A673 (cell line): ENCODE measurements at regions not wholly inside any gene's neighbourhood (a gene's known extent, or its start where the extent isn't known, plus 50 kb on each side); places are given as distances from the start of the nearest gene placed in this dataset.
"Not testable (repeated sequence)": the region's sequence is repeated elsewhere in the genome, so short reads cannot be mapped to it uniquely, and the experiment has no call there.

Source experiments
- BruUV-seq: library from RNA; stranded (reverse); fragments of 400-500 nt; replicated peaks from 2 replicates; lab custom pipeline; 2021; lab: Mats Ljungman, UMichigan
- CTCF ChIA-PET: fragments of 300-600 bp; sonication (Branson Sonifier 250); formaldehyde crosslinking; loops from one replicate; lab custom pipeline; 2022; ENCODE audit warnings: antibody characterized with exemption; lab: Charles Lee
- POLR2A ChIA-PET: fragments of 300-600 bp; sonication (Branson Sonifier 250); formaldehyde crosslinking; loops from one replicate; lab custom pipeline; 2022; ENCODE audit warnings: antibody characterized with exemption; ENCODE audit not compliant: low non-redundant PET; lab: Charles Lee
- DNase-seq: peaks from one replicate; pipeline ENCODE4 v3.0.0-alpha.2; 2015; ENCODE audit warnings: low spot score
- H3K27ac ChIP-seq: fragments of 200-600 bp; sonication (generic); 2 replicates; pipeline ENCODE4 v1.5.1; 2016; ENCODE audit warnings: mixed run types, low read depth, mild to moderate bottlenecking, mixed read lengths, antibody characterized with exemption, low read length; ENCODE audit not compliant: poor library complexity, severe bottlenecking
- H3K27me3 ChIP-seq: fragments of 200-600 bp; sonication (generic); replicated peaks from 2 replicates; pipeline ENCODE4 v1.6.1; 2017; ENCODE audit warnings: mixed run types, low read depth, mild to moderate bottlenecking, mixed read lengths, antibody characterized with exemption, low read length; ENCODE audit not compliant: insufficient read depth, poor library complexity
- H3K36me3 ChIP-seq: fragments of 200-600 bp; sonication (generic); 2 replicates; pipeline ENCODE4 v1.6.1; 2016; ENCODE audit warnings: mixed run types, mild to moderate bottlenecking, mixed read lengths, antibody characterized with exemption, low read length; ENCODE audit not compliant: insufficient read depth, poor library complexity, severe bottlenecking
- H3K4me1 ChIP-seq: fragments of 200-600 bp; sonication (generic); 2 replicates; pipeline ENCODE4 v1.6.1; 2017; ENCODE audit warnings: mixed run types, mild to moderate bottlenecking, mixed read lengths, antibody characterized with exemption, low read length; ENCODE audit not compliant: insufficient read depth, poor library complexity, severe bottlenecking
- H3K4me3 ChIP-seq: fragments of 200-600 bp; sonication (generic); 2 replicates; pipeline ENCODE4 v1.5.1; 2016; ENCODE audit warnings: low read depth, mixed run types, mild to moderate bottlenecking, mixed read lengths, low read length; ENCODE audit not compliant: poor library complexity, severe bottlenecking
- H3K9me3 ChIP-seq: fragments of 200-600 bp; sonication (generic); 2 replicates; pipeline ENCODE4 v1.6.1; 2016; ENCODE audit warnings: mixed run types, low read depth, mild to moderate bottlenecking, mixed read lengths, antibody characterized with exemption, low read length; ENCODE audit not compliant: poor library complexity, severe bottlenecking
- CTCF ChIP-seq: fragments of 300-800, 200-600 bp; sonication (generic); conservative IDR thresholded peaks from 2 replicates; pipeline ENCODE4 v1.5.1; 2017; ENCODE audit warnings: low read depth, mild to moderate bottlenecking, antibody characterized with exemption, low read length, moderate library complexity, mixed read lengths
- EZH2 ChIP-seq: fragments of 200-600 bp; sonication (generic); IDR thresholded peaks from 2 replicates; pipeline ENCODE4 v1.6.1; 2017; ENCODE audit warnings: borderline replicate concordance, low read depth, mild to moderate bottlenecking, mixed read lengths, antibody characterized with exemption, low read length; ENCODE audit not compliant: poor library complexity, severe bottlenecking
- intact Hi-C: fragments of 100-400 bp; cut with micrococcal nuclease; formaldehyde crosslinking; loops from one replicate; pipeline ENCODE4 v1.10.0; 2022; ENCODE audit not compliant: unreplicated experiment

GRCh38 chr18:39134255-39134654 is 1568.7 kb upstream of the CELF4 start:
- POLR2A ChIA-PET: no interaction called here
- BruUV-seq: no TSS peak
- TF ChIP-seq CTCF: no peak
- TF ChIP-seq EZH2: no peak
- intact Hi-C loops: no loop called here
- H3K4me3 ChIP-seq: no peak overlapping the region
- CTCF ChIA-PET: no interaction called here
- no peaks in the 10 kb centered on the region for H3K27me3 ChIP-seq
- H3K4me1 ChIP-seq: no peaks in the 10 kb centered on the region
- H3K27ac ChIP-seq: no peak overlapping the region
- no peaks in the 10 kb centered on the region for H3K9me3 ChIP-seq
- H3K36me3 ChIP-seq: no peaks in the 10 kb centered on the region
- DNase-seq: no peak

- CTCF ChIA-PET, intact Hi-C loops, H3K4me3 ChIP-seq, H3K9me3 ChIP-seq, POLR2A ChIA-PET, H3K36me3 ChIP-seq, H3K27ac ChIP-seq, DNase-seq, H3K27me3 ChIP-seq, BruUV-seq, H3K4me1 ChIP-seq: not testable (repeated sequence)
These were observed 1561.9 kb upstream of the CELF4 start for GRCh38 chr18:39127538-39127937.

GRCh38 chr18:39113790-39114189 is 1548.2 kb upstream of the CELF4 start:
- BruUV-seq: no TSS peak
- H3K27ac ChIP-seq: no peak overlapping the region
- POLR2A ChIA-PET: no interaction called here
- intact Hi-C loops: no loop called here
- H3K4me3 ChIP-seq: no peak overlapping the region
- no peaks in the 10 kb centered on the region for H3K36me3 ChIP-seq
- CTCF ChIA-PET: no interaction called here
- H3K4me1 ChIP-seq: no peaks in the 10 kb centered on the region
- DNase-seq: no peak
- H3K9me3 ChIP-seq: no peaks in the 10 kb centered on the region
- no peak for TF ChIP-seq EZH2
- TF ChIP-seq CTCF: no peak
- no peaks in the 10 kb centered on the region for H3K27me3 ChIP-seq

- Histone ChIP-seq H3K27ac (no peak overlapping the region), H3K36me3 (no peaks in the 10 kb centered on the region), H3K4me3 (no peak overlapping the region), H3K4me1 (no peaks in the 10 kb centered on the region), H3K27me3 (no peaks in the 10 kb centered on the region), H3K9me3 (no peaks in the 10 kb centered on the region)
- no peak for DNase-seq
- no TSS peak for BruUV-seq
- TF ChIP-seq CTCF (no peak), EZH2 (no peak)
- ChIA-PET CTCF (no interaction called here), POLR2A (no interaction called here)
- intact Hi-C loops: loop anchor here (5.0 kb wide), 1 partner anchor 1062 kb away; no protein-coding TSS in a partner anchor
These were observed 1539.5 kb upstream of the CELF4 start for GRCh38 chr18:39105104-39105503.
